ENCODE measurements at regions not wholly inside any gene's neighbourhood (a gene's known extent, or its start where the extent isn't known, plus 50 kb on each side); places are given as distances from the start of the nearest gene placed in this dataset.

- DNase-seq (ENCODE audit: low read depth, low spot score): no peak
These were observed 127.5 kb downstream of the SS18 start for GRCh38 chr18:25962919-25963318.

GRCh38 chr18:25962176-25962575 lies 128.2 kb downstream of the SS18 start:
- no peak for DNase-seq (ENCODE audit: low read depth, low spot score)

- no peak for DNase-seq (ENCODE audit: low read depth, low spot score)
These were observed 133.4 kb downstream of the SS18 start for GRCh38 chr18:25957017-25957416.

- no peak for DNase-seq (ENCODE audit: low read depth, low spot score)
These were observed 137.3 kb downstream of the SS18 start for GRCh38 chr18:25953111-25953510.

- DNase-seq (ENCODE audit: low read depth, low spot score): no peak
These were observed 140.1 kb downstream of the SS18 start for GRCh38 chr18:25950321-25950720.

- no peak for DNase-seq (ENCODE audit: low read depth, low spot score)
These were observed 143.9 kb downstream of the SS18 start for GRCh38 chr18:25946540-25946939.

GRCh38 chr18:25935356-25935755 lies 155.1 kb downstream of the SS18 start:
- DNase-seq (ENCODE audit: low read depth, low spot score): no peak

- no peak for DNase-seq (ENCODE audit: low read depth, low spot score)
These were observed 159.3 kb downstream of the SS18 start for GRCh38 chr18:25931126-25931525.

- no peak for DNase-seq (ENCODE audit: low read depth, low spot score)
These were observed 160.6 kb downstream of the SS18 start for GRCh38 chr18:25929787-25930186.

GRCh38 chr18:25927830-25928229 lies 162.6 kb downstream of the SS18 start:
- DNase-seq (ENCODE audit: low read depth, low spot score): no peak

GRCh38 chr18:25923193-25923592 lies 167.2 kb downstream of the SS18 start:
- no peak for DNase-seq (ENCODE audit: low read depth, low spot score)

- no peak for DNase-seq (ENCODE audit: low read depth, low spot score)
These were observed 168.6 kb downstream of the SS18 start for GRCh38 chr18:25921677-25922421.

- DNase-seq (ENCODE audit: low read depth, low spot score): no peak
These were observed 174.5 kb downstream of the SS18 start for GRCh38 chr18:25915907-25916306.

GRCh38 chr18:25898965-25899364 lies 191.4 kb downstream of the SS18 start:
- DNase-seq (ENCODE audit: low read depth, low spot score): no peak

- no peak for DNase-seq (ENCODE audit: low read depth, low spot score)
These were observed 193.5 kb downstream of the SS18 start for GRCh38 chr18:25896956-25897355.

- no peak for DNase-seq (ENCODE audit: low read depth, low spot score)
These were observed 194.1 kb downstream of the SS18 start for GRCh38 chr18:25896178-25896780.

GRCh38 chr18:25895518-25895917 lies 194.9 kb downstream of the SS18 start:
- DNase-seq (ENCODE audit: low read depth, low spot score): no peak

- DNase-seq (ENCODE audit: low read depth, low spot score): no peak
These were observed 204.1 kb downstream of the SS18 start for GRCh38 chr18:25886283-25886682.

GRCh38 chr18:25883091-25883490 lies 207.3 kb downstream of the SS18 start:
- no peak for DNase-seq (ENCODE audit: low read depth, low spot score)

- DNase-seq (ENCODE audit: low read depth, low spot score): no peak
These were observed 209.3 kb downstream of the SS18 start for GRCh38 chr18:25881149-25881548.

- DNase-seq (ENCODE audit: low read depth, low spot score): no peak
These were observed 210.0 kb downstream of the SS18 start for GRCh38 chr18:25880441-25880840.

- DNase-seq (ENCODE audit: low read depth, low spot score): no peak
These were observed 214.0 kb downstream of the SS18 start for GRCh38 chr18:25876330-25876948.
